GM18511 (cell line): ENCODE measurements at regions not wholly inside any gene's neighbourhood (a gene's known extent, or its start where the extent isn't known, plus 50 kb on each side); places are given as distances from the start of the nearest gene placed in this dataset.
"Not testable (repeated sequence)": the region's sequence is repeated elsewhere in the genome, so short reads cannot be mapped to it uniquely, and the experiment has no call there.

Experiments used
- ATAC-seq: cut with Tn5 transposase; IDR thresholded peaks from one replicate; pipeline ENCODE4 v1.9.1; 2021; ENCODE audit warnings: mild to moderate bottlenecking, moderate library complexity; ENCODE audit not compliant: unreplicated experiment

DNA sequence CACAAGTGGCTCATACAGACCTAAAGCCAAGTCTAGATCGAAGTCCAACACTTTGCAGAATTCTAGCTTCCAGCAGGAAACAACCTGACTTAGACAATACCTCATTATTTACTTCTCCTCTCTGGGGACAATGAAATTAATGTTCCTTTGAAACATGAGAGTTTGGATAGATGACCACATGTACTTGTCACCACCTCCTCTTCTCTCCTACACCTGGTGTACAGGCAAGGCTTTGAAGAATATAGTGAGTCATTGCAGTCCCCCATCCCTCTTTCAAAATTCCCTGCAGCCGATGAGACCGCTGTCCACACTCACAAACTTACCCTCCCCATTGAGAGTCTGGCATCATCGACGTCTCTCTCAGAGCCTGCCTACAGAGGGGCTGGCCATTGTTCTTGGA is 189.0 kb upstream of the HES1 start:
- ATAC-seq, result no peak

DNA sequence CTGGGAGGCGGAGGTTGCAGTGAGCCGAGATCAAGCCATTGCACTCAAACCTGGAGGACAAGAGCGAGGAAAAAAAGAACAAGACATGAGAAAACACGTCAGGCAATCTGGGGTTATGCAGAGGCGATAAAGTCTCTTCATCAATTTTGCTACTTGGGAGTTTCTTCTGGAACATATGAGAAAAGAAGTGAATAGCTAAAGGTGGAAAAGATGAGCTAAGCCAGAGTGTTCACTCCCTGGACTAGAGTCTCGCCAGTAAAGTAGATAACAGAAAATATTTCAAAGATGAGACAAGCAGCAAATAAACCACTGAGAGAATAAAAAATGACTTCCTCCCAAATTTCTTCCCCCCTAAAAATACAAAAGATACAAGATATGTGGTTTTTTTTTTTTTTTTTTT is 188.4 kb upstream of the HES1 start:
- no peak for ATAC-seq

DNA sequence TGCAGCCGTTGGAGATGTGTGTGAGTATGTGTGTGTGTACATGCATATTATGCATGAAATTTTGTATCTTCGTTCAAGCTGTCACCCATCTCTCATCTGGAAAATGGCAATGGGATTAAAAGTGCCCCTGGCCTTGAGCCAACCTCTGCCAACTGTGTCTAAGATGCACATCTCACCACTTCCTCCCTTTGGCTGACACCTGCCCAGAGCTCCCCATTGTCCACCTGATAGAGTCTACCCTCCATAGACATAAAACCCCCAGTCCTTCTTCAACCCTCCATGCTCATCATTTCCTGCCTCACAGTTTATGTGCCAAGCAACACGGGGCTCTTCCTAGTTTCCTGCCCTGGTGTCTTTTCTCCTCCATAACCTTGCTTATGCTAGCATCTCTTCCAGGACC is 187.5 kb upstream of the HES1 start:
- ATAC-seq, result no peak

DNA sequence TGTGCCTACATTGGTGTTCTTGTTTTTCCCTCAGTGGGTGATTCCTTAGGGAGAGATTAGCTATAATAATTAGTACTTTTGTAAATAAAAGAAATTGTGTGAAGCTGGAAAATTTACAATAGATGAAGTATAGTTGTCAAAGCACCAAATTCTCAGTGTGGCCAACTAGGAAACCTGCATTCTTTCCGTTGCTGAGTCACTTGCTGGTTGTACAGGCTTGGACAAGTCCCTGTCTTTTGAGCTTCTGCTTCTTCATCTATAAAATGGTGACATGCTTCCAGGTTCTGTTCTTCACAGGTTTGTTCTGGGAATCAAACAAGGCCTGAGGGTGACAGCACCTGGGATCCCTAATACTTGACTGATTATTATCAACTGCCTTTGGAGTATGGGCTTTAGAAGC is 184.1 kb upstream of the HES1 start:
- ATAC-seq, result no peak

DNA sequence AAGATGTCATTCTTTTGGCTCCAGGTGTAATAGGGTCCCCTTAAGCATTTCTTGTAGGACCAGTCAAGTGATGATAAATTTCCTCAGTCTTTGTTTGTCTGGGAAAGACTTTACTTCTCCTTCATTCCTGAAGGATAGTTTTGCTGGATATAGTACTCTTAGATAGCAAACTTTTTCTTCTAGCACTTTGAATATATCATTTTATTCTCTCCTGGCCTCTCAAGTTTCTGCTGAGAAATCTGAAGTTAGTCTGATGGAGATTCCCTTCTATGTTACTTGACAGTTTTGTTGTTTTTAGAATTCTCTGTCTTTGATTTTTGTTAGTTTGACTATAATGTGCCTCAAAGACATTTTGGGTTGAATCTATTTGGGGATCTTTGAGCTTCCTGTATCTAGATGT is 181.2 kb upstream of the HES1 start:
- ATAC-seq, result no peak

DNA sequence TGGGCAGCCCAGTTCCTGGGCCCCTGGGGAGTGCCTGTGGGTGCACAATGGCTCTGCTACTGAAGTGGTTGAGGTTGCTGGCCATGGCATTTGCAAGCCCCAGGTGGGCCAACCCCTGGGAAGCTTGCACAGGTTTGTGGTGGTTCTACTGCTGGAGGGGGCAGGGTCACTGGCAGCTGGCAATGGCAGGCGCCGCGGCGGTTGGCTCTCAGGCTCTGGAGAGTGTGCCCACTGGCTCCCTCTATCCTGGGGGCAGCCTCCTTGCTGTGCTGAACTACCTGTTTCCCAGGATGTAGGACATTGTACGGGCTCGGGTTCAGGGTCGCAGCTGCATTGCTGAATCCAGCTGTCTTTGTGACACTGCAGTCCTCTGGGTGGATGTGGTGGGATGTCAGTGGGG is 180.2 kb upstream of the HES1 start:
- ATAC-seq, result no peak

DNA sequence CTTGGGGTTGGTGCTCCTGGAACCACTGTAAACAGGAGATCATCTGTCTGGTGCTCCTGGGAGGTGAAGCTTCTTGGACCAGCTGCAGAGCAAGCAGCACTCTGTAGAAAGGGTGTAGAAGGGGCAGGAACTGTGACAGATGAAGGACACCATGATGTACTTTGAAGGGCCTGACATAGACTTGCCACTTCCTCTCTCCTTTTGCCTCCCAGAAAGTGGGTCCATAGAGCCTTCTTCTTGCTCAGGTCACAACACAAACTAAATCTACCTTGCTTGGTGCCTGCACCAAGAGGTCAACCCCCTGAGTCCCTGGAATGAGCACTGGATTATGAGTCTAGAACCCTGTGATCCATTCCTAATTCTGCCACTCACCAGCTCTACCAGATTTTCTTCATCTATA is 176.1 kb upstream of the HES1 start:
- ATAC-seq, result no peak

DNA sequence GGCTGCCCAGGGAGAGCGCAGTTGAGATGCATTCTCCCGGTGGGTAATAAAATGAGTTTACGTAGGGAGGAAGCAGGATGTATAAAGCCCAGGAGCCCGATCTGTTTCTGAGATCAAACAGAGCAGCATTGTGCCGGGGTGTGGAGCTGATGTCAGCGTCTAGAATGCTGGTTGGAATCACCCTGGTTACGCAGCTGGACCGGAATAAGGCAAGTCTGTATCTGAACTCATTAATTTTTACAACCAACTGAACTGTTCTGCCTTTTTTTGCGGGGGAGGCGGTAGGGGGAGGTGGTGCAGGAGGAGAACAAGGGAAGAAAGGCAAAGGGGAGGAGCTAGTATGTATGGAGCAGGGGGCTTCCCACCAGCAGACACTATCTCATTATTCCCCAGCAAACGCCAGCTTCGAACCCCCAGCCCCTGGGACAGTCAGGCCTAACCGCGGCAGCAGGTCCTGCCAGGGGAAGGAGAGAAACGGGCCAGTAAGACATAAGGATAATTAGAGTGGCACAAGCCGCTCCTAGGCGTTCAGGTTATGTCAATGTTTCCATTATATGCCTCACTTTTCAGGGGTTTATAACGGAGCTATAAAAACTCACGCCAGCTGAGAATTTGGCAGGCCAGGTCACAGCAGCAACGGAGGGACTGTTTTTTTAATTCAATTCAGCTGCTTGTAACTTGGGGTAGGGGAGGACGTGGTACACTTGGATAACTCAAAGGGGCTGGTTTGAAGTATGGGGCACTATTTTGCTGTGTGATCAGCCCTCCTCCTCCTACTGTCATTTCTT is 175.3 kb upstream of the HES1 start:
- ATAC-seq, result no peak

DNA sequence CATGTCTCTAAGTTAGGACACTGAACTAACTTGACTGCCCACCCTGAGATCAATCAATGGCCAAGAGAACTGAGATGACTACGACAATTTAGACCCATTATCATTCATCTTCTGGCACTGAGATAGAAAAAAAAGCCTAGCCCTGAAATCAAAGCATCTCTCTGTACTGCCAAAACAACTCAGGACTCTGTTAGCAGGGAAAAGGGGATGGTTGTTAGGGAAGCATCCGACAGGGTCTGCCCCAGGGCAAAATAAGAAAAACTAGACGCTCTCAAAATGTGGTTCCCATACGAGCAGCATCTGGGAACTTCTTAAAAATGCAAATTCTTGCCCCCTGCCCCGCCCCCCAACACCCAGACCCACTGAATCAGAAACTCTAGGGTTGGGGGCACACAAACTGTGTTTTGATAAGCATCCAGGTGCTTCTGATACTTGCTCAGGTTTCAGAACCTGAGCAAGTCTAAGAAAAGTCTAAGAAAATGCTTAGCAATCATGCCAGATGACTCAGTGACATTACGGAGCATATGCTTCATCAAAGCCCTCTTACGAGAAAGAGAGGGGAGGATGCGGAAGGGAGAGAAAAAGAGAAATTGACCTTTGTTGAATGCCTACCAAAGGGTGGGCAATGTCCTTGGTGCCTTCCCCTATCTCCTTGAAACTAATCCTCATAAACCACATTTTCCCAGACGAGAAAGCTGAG is 172.8 kb upstream of the HES1 start:
- ATAC-seq, result no peak

DNA sequence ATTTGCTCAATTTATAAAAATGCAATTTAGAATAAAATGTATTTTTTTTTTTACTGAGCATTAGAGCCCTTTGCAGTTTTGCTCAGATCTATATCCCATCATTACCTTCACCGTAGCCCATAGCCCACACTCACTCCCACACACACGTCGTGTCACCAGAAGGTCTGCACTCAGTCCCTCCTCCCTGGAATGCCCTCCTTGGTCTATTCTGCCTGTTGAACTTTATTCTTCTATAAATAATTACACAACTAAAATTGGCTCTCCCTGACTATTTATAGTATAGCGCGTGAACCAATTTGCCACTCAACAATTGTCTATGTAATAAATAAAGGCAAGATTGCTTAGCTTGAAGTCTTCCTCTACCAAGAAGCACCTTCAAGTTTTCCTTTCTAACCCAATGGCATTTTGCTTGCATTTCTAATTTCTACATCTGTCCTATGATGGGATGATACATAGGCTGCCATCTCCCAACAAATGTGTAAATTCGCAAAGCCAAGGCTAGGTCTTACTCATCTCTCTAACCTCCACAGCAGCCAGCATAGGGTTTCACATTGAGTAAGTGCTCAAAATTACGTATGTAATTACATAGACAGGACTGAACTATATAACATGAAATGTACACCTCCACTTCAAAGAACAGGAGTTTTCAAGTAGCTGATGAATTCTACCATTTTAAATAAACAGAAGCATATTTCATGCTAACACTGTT is 172.0 kb upstream of the HES1 start:
- ATAC-seq, result peak; percentile 98

DNA sequence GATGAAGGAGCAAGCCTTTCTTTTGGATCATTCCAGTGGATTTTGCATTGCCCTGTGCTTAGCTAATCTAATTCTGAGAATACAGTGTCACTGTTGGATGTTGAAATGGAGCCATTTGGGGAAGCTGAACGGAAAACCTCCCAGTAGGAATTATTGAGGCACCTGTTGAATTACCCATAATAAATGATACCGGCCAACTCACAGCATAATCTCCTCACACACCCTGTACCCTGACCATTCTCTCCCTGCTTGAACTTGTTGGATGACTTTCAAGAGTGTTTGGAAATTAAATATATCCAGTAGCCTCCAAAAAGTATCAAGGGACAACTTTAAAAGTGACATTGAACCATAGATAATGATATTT is 171.4 kb upstream of the HES1 start:
- ATAC-seq, result no peak

DNA sequence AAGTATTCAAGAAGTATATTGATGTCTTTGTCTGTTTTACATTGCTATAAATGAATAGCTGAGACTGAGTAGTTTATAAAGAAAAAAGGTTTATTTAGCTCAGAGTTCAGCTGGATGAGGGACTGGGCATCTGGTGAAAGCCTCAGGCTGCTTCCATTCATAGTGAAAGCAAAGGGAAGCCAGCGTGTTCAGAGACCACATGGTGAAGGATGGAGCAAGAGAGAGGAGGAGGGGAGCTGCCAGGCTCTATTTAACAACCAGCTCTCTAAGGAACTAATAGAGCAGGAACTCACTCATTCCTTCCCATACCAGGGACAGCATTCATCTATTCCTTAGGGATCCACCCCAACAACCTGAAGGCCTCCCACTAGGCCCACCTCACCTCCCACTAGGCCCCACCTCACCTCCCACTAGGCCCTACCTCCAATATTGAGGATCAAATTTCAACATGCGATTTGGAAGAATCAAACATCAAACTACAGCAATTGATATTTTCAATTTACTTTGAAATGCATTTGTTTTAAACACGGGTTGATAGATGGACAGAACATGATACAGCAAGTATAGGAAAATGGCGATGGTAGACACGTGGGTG is 167.5 kb upstream of the HES1 start:
- no peak for ATAC-seq

DNA sequence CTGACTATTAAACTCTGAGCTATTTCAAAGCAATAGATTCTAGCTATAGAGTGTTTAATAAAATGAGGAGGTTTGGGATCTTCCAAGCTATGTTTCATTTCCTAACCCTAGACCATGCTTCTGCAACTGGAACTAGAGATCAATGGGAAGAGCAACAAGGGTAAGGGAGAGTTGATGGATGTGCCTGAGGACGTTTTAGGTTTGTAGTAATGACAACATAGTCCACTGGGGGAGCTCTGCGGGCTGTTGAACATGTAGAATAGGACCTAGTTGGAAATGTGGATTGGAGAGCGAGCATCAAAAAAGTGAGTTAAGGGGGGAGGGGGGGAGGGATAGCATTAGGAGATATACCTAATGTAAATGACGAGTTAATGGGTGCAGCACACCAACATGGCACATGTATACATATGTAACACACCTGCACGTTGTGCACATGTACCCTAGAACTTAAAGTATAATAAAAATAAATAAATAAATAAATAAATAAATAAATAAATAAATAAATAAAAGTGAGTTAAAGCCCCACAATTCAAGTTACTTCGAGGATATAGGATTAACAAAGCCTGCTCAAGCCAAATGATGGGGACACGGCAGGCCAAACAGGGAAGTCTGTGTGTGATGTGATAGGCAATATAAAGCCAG is 165.7 kb upstream of the HES1 start:
- ATAC-seq, result not testable (repeated sequence)

DNA sequence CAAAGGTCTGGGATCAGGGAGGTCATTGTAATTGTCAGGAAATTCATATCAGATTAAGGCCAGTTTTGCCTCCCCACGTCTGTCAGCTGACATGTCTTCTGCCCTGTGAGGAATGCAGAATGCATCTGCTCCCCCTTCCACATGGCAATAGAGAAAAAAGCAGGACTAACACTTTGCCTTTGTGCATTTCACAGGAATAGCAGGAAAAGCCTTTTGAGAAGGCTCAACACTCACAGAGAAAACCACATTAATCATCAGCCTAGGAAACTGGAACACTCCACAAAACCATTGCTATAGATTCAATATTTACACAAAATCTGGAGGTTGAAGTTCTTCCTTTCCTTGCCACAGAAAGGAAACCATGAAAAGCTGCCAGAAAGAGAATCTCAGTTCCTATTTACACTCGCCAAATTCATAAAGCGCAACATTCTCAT is 165.2 kb upstream of the HES1 start:
- ATAC-seq, result peak; percentile 42

DNA sequence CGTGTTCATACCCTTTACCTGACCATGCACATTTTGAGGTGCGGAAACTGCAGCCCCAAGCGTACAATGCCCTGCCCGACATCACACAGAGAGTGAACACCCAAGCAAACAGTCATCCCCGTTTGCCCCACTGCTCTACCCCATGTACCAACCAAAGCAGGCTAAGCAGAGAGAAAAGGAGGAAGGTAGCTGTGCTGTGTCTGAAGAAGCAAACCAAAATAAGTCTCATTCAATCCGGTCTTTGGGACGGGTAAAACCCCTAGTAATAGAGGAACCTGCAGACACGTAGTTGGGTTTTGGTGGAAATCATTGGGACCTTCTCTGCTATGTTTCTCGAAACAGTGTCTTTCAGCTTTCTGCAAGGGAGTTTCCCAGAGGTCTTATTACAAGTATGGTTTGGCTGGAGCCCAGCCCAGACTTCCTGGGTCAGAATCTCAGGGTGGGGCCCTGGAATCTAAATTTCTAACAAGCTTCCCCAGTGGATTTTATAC is 164.6 kb upstream of the HES1 start:
- ATAC-seq, result peak; percentile 84

DNA sequence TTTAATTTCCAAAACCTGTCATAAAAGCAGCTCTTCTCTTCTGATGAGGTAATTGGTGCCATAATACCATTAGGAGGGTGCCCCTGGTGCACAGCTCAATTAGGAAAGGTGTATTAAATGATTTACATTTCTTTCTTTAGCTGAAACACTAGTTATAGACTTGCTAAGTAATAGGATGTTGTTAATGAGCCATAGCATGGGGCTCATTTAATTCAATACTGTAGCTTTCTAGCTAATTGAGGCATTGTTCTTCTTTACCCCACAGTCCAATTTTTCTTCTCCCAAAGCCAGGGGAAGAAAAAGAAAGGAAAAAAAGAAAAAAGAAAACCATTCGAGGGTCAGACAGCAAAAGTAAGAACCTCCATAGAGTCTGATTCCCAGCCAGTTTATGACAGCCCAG is 164.0 kb upstream of the HES1 start:
- ATAC-seq, result no peak

DNA sequence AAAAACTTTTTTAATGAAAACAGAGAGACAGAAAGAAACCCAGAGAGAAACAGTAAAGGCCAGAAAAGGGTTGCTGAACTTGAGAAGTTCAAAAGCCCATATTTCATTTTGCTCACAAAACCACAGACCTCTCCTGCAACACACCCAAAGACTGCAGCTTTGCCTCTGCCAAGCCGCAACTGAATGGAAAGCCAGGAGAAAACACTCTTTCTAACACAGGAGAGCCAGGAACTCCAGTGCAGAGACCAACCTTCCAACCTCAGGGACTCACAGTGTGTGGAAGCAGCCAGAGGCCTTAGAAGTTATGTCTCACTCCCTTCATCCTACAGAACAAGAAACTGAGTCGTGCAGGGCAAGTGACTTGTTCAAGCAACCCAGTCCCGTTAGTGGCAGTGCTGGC is 163.1 kb upstream of the HES1 start:
- no peak for ATAC-seq

DNA sequence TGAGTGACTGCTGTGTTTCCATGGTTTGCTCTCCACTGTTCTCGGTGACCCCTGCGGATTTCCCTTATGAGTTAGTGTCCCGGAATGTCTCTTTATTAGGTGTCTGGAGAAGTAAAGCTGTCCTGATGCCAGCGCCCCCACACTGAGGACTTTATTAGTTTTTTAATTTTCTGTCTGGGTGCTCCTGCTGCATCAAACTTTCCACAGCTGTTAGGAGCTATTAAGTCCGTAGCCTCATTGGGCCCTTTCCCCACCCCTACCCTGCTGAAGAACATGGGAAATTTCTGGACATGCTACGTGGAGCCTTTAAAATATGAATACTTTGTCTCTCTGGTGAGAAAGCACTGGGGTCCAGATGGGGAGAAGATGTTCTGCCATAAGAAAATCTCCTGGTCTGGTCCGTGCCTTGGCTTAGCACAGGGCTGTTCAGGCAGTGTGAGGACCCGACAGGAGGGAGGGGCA is 161.7 kb upstream of the HES1 start:
- ATAC-seq, result no peak

DNA sequence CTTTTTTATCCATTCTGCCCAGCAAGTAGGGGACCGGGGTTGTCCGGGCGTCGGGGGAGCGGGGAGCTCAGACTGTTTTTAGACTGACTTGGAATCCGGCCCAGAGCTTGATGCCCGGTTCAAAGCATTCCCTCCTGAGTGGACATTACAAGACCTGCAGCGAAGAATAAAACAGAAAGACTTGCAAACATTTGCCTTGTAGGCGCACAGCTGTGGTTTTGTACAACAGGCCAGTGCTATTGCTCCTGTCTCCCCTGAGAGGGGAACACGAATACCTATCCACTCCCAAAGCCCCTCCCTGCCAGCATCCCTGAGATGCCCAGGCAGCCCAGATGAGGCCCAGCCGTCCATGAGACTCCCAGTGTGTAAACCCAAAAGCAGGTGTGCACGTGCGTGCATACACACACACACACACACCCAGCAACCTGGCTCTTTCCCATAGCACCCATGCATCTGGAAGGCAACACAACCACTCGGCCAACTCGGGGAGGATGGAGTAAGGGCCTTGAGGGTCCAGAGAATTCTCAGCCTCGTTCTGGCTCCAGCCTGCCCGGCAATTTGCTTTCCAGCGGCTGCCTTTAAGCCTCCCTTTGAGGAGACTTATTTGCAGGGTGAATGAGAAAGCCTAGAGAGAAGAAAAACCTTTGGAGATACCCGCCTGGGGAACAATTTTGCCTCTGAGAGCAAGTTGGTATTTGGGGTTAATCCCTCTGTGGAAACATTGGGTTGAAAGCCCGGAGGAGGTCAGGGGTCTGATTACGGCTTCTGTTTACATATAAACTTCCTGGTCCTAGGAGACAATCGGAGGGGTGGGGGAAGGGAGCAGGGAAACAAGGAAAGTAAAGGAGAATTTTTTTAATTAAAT is 161.0 kb upstream of the HES1 start:
- no peak for ATAC-seq

DNA sequence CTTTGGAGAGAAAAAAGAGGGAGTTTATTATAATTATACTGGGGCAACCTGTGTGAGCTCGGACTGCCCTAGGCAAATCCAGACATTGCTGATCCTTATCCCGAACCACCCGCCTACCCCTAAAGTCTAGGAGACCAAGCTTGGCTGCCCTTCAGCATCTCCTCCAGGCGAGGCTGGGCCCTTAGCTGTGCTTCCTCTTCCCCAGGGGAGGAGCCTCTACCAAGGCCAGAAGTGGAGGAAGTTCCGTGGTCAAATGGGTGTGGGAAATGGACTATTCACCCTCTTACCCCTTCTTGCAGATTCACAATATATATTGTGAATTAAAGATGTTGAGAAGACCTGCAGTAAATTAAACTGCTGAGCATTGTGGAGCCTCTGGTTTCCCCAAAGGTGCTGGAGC is 158.3 kb upstream of the HES1 start:
- no peak for ATAC-seq
